Fibroblast of lung (primary cell): ENCODE measurements at regions not wholly inside any gene's neighbourhood (a gene's known extent, or its start where the extent isn't known, plus 50 kb on each side); places are given as distances from the start of the nearest gene placed in this dataset.

Experiments used
- EZH2 ChIP-seq: IDR thresholded peaks from 2 replicates; pipeline ENCODE4 v1.5.1; 2012; ENCODE audit warnings: low read length, control low read depth, mild to moderate bottlenecking; ENCODE audit errors: missing control alignments
- TF ChIP-seq, protein P1 (sequence below), 2 donors: IDR thresholded peaks in 1 of 2; conservative IDR thresholded peaks in 1 of 2; 1 replicate in 1 of 2; 2 replicates in 1 of 2; pipeline ENCODE4 v1.5.1; 2011 to 2012; ENCODE audit warnings: low read length in 2 of 2, control low read depth in 1 of 2, inconsistent platforms in 1 of 2, low read depth in 1 of 2, mild to moderate bottlenecking in 1 of 2

DNA sequence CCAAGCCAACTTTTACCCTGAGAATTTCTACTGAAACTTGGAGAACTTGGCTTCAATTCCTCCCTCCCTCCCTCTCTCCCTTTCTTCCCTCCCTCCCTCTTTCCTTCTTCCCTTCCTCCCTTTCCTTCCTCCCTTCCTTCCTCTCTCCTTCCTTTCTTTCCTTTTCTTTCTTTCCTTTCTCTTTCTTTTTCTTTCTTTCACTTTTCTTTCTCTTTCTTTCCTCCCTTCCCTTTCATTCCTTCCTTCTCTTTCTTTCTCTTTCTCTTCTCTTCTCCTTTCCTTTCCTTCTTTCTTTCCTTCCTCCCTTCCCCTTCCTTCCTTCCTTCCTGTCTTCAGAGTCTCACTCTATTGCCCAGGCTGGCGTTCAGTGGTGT is 268.1 kb upstream of the SDK2 start:
- TF ChIP-seq, protein P1, sequence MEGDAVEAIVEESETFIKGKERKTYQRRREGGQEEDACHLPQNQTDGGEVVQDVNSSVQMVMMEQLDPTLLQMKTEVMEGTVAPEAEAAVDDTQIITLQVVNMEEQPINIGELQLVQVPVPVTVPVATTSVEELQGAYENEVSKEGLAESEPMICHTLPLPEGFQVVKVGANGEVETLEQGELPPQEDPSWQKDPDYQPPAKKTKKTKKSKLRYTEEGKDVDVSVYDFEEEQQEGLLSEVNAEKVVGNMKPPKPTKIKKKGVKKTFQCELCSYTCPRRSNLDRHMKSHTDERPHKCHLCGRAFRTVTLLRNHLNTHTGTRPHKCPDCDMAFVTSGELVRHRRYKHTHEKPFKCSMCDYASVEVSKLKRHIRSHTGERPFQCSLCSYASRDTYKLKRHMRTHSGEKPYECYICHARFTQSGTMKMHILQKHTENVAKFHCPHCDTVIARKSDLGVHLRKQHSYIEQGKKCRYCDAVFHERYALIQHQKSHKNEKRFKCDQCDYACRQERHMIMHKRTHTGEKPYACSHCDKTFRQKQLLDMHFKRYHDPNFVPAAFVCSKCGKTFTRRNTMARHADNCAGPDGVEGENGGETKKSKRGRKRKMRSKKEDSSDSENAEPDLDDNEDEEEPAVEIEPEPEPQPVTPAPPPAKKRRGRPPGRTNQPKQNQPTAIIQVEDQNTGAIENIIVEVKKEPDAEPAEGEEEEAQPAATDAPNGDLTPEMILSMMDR (conservative IDR thresholded peaks at IDR 0.05 in 1 of 2, IDR thresholded peaks at IDR 0.05 in 1 of 2; ENCODE audit: low read depth in 1 of 2, low read length in 2 of 2): no peak
- no peak for TF ChIP-seq EZH2
